AG04449 (cell line): ENCODE measurements at regions not wholly inside any gene's neighbourhood (a gene's known extent, or its start where the extent isn't known, plus 50 kb on each side); places are given as distances from the start of the nearest gene placed in this dataset.

Source experiments
- CTCF ChIA-PET: fragments of 350-600 bp; formaldehyde crosslinking; extraction: SDS; loops from one replicate; lab custom pipeline; 2021; ENCODE audit warnings: antibody characterized with exemption; lab: Yijun Ruan, JAX
- POLR2A ChIA-PET: fragments of 400-600, 350-600 bp; formaldehyde crosslinking; extraction: SDS; loops from one replicate; lab custom pipeline; 2020; ENCODE audit warnings: antibody characterized with exemption, inconsistent platforms; lab: Yijun Ruan, JAX
- DNase-seq: peaks from one replicate; pipeline ENCODE4 v3.0.0-alpha.2; 2010; ENCODE audit warnings: low read depth, low spot score
- H3K4me3 ChIP-seq: 2 replicates; pipeline ENCODE4 v1.5.1; 2011; ENCODE audit warnings: low read depth, mild to moderate bottlenecking, control low read depth, low read length
- CTCF ChIP-seq: IDR thresholded peaks from one replicate; pipeline ENCODE4 v1.5.1; 2011; ENCODE audit warnings: mild to moderate bottlenecking, moderate library complexity, low read length, control low read depth, inconsistent platforms; ENCODE audit not compliant: insufficient read depth; ENCODE audit errors: missing control alignments

- DNase-seq = no peak
- ChIA-PET CTCF (interaction anchor here (1.2 to 4.2 kb wide), 2 partner anchors 9 to 264 kb away, joined by 5 to 35 read pairs; no protein-coding TSS in a partner anchor), POLR2A (interaction anchor here (0.6 to 1.2 kb wide), 4 partner anchors 8 to 112 kb away, joined by 3 read pairs; no protein-coding TSS in a partner anchor)
- TF ChIP-seq CTCF = no peak
- no peak overlapping the region for H3K4me3 ChIP-seq
These were observed 66.3 kb downstream of the NCOR2 start for GRCh38 chr12:124501112-124501561.

- POLR2A ChIA-PET = interaction anchor here (1.0 to 1.2 kb wide), 2 partner anchors 19 to 111 kb away, joined by 3 read pairs; no protein-coding TSS in a partner anchor
- no peak overlapping the region for H3K4me3 ChIP-seq
- DNase-seq = no peak
- no peak for TF ChIP-seq CTCF
- CTCF ChIA-PET = interaction anchor here (4.2 kb wide), 1 partner anchor 265 kb away, joined by 35 read pairs; no protein-coding TSS in a partner anchor
These were observed 67.5 kb downstream of the NCOR2 start for GRCh38 chr12:124499898-124500244.

GRCh38 chr12:124499190-124499753, 68.1 kb downstream of the NCOR2 start:
- no peak for DNase-seq
- ChIA-PET POLR2A (no interaction called here), CTCF (interaction anchor here (4.2 kb wide), 1 partner anchor 266 kb away, joined by 35 read pairs; no protein-coding TSS in a partner anchor)
- H3K4me3 ChIP-seq = no peak overlapping the region
- TF ChIP-seq CTCF = no peak

- CTCF ChIA-PET = interaction anchor here (4.2 kb wide), 1 partner anchor 267 kb away, joined by 35 read pairs; no protein-coding TSS in a partner anchor
- no peak for TF ChIP-seq CTCF
- H3K4me3 ChIP-seq = no peak overlapping the region
- POLR2A ChIA-PET = interaction anchor here (1.1 to 1.2 kb wide), 2 partner anchors 8 to 9 kb away, joined by 3 read pairs; no protein-coding TSS in a partner anchor
- no peak for DNase-seq
These were observed 68.9 kb downstream of the NCOR2 start for GRCh38 chr12:124498275-124499189.

DNA sequence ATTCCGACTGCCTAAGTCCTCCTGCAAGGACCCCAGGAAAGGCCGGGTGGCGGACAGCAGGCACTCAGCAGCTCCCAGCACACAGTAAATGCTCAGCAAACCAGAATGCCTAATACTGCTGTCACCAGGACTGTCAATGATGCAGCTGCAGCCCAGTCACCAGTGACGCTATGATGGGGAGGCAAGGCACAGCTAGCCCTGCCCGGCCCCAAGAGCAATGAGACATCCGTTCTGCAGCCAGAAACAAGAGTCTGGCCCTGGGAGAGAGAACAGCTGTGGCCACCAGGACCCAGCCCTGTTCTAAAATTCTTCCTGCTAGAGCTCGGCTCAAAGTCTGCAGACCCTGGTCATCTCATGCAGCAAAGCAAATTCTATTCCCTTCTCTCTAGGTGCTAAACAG, 69.8 kb downstream of the NCOR2 start:
- no peak for DNase-seq
- ChIA-PET CTCF (interaction anchor here (0.9 to 4.2 kb wide), 2 partner anchors 9 to 268 kb away, joined by 3 to 35 read pairs; no protein-coding TSS in a partner anchor), POLR2A (interaction anchor here (1.1 to 1.2 kb wide), 2 partner anchors 9 to 10 kb away, joined by 3 read pairs; no protein-coding TSS in a partner anchor)
- no peak overlapping the region for H3K4me3 ChIP-seq
- TF ChIP-seq CTCF = no peak
